ENCODE measurements at regions not wholly inside any gene's neighbourhood (a gene's known extent, or its start where the extent isn't known, plus 50 kb on each side); places are given as distances from the start of the nearest gene placed in this dataset.
"Not testable (repeated sequence)": the region's sequence is repeated elsewhere in the genome, so short reads cannot be mapped to it uniquely, and the experiment has no call there.

GRCh38 chr5:176018598-176018997 lies 50.5 kb upstream of the THOC3 start:
- not testable (repeated sequence) for FAIRE-seq; DNase-seq (ENCODE audit: low spot score)

- DNase-seq (ENCODE audit: low spot score); FAIRE-seq: not testable (repeated sequence)
Observed at GRCh38 chr5:176020852-176021251, 52.7 kb upstream of the THOC3 start.

GRCh38 chr5:176023535-176023934 lies 55.4 kb upstream of the THOC3 start:
- not testable (repeated sequence) for FAIRE-seq; DNase-seq (ENCODE audit: low spot score)

- not testable (repeated sequence) for DNase-seq (ENCODE audit: low spot score); FAIRE-seq
Observed at GRCh38 chr5:176029445-176029844, 61.3 kb upstream of the THOC3 start.

- not testable (repeated sequence) for FAIRE-seq
Observed at GRCh38 chr5:176030361-176031117, 62.4 kb upstream of the THOC3 start.

GRCh38 chr5:176031118-176031510 lies 63.0 kb upstream of the THOC3 start:
- not testable (repeated sequence) for FAIRE-seq

More at GRCh38 chr5:176030361-176031117, 62.4 kb upstream of the THOC3 start:
- DNase-seq (ENCODE audit: low spot score) = not testable (repeated sequence)

GRCh38 chr5:176033186-176033585 lies 65.1 kb upstream of the THOC3 start:
- not testable (repeated sequence) for FAIRE-seq; DNase-seq (ENCODE audit: low spot score)

More at GRCh38 chr5:176031118-176031510, 63.0 kb upstream of the THOC3 start:
- DNase-seq (ENCODE audit: low spot score) = not testable (repeated sequence)

GRCh38 chr5:176034407-176035200 lies 66.5 kb upstream of the THOC3 start:
- not testable (repeated sequence) for DNase-seq (ENCODE audit: low spot score); FAIRE-seq

- FAIRE-seq; DNase-seq (ENCODE audit: low spot score): not testable (repeated sequence)
Observed at GRCh38 chr5:176035201-176035530, 67.1 kb upstream of the THOC3 start.

- not testable (repeated sequence) for FAIRE-seq; DNase-seq (ENCODE audit: low spot score)
Observed at GRCh38 chr5:176035816-176036308, 67.7 kb upstream of the THOC3 start.

GRCh38 chr5:176036391-176036790 lies 68.3 kb upstream of the THOC3 start:
- DNase-seq (ENCODE audit: low spot score); FAIRE-seq: not testable (repeated sequence)

GRCh38 chr5:176037190-176037589 lies 69.1 kb upstream of the THOC3 start:
- not testable (repeated sequence) for FAIRE-seq; DNase-seq (ENCODE audit: low spot score)

- FAIRE-seq; DNase-seq (ENCODE audit: low spot score): not testable (repeated sequence)
Observed at GRCh38 chr5:176040105-176040801, 72.1 kb upstream of the THOC3 start.

- DNase-seq (ENCODE audit: low spot score); FAIRE-seq: not testable (repeated sequence)
Observed at GRCh38 chr5:176041248-176041994, 73.3 kb upstream of the THOC3 start.

- not testable (repeated sequence) for FAIRE-seq; DNase-seq (ENCODE audit: low spot score)
Observed at GRCh38 chr5:176042020-176042658, 74.0 kb upstream of the THOC3 start.

GRCh38 chr5:176043252-176043829 lies 75.2 kb upstream of the THOC3 start:
- not testable (repeated sequence) for FAIRE-seq; DNase-seq (ENCODE audit: low spot score)

GRCh38 chr5:176043986-176044385 lies 75.9 kb upstream of the THOC3 start:
- not testable (repeated sequence) for FAIRE-seq; DNase-seq (ENCODE audit: low spot score)

- not testable (repeated sequence) for DNase-seq (ENCODE audit: low spot score); FAIRE-seq
Observed at GRCh38 chr5:176044431-176044830, 76.3 kb upstream of the THOC3 start.

- not testable (repeated sequence) for FAIRE-seq; DNase-seq (ENCODE audit: low spot score)
Observed at GRCh38 chr5:176045442-176045841, 77.3 kb upstream of the THOC3 start.

All from RCC 7860 (cell line).